GM12878 (cell line): ENCODE measurements at regions not wholly inside any gene's neighbourhood (a gene's known extent, or its start where the extent isn't known, plus 50 kb on each side); places are given as distances from the start of the nearest gene placed in this dataset.

Experiments
- ATAC-seq: fragments of 200-7000 bp; cut with Tn5 transposase; 3 replicates; pipeline ENCODE4 v1.9.1; 2020; ENCODE audit warnings: mild to moderate bottlenecking, moderate library complexity
- BruUV-seq: library from RNA; stranded (reverse); fragments of 400-500 nt; replicated peaks from 2 replicates; lab custom pipeline; 2021; lab: Mats Ljungman, UMichigan
- CTCF ChIA-PET: fragments of 300-600 bp; sonication (Branson Sonifier 250); formaldehyde crosslinking; extraction: SDS; loops from one replicate; lab custom pipeline; 2021; ENCODE audit warnings: inconsistent platforms; lab: Yijun Ruan, JAX
- POLR2A ChIA-PET: fragments of 350-600 bp; formaldehyde crosslinking; extraction: SDS; loops from one replicate; lab custom pipeline; 2021; ENCODE audit warnings: inconsistent platforms; lab: Charles Lee
- RAD21 ChIA-PET: fragments of 300-600 bp; sonication (Branson Sonifier 250); formaldehyde crosslinking; loops from one replicate; lab custom pipeline; 2023; ENCODE audit warnings: antibody characterized with exemption; ENCODE audit not compliant: unreplicated experiment; lab: Charles Lee
- SMC1A ChIA-PET: fragments of 300-600 bp; sonication (Branson Sonifier 250); formaldehyde crosslinking; loops from one replicate; lab custom pipeline; 2023; ENCODE audit not compliant: unreplicated experiment, uncharacterized antibody; lab: Charles Lee
- DNase-seq: peaks from one replicate; pipeline ENCODE4 v3.0.0-alpha.2; 2011; ENCODE audit warnings: low read depth, low spot score
- FAIRE-seq: peaks from 3 replicates; lab custom pipeline; 2011; peaks lifted over from hg19 to GRCh38; lab: Jason Lieb, UNC
- H2AFZ ChIP-seq: 2 replicates; pipeline ENCODE4 v1.6.0; 2011; ENCODE audit warnings: low read depth, low read length, control low read depth; ENCODE audit not compliant: control insufficient read depth
- H3K27ac ChIP-seq: 2 replicates; pipeline ENCODE4 v1.5.1; 2011; ENCODE audit warnings: control low read depth; ENCODE audit not compliant: control insufficient read depth, insufficient read depth
- H3K27me3 ChIP-seq, 2 experiments: replicated peaks in 1 of 2; 2 replicates each; pipeline versions ENCODE4 v1.6.0 to v1.6.1; 2011; ENCODE audit warnings: low read length in 1 of 2; ENCODE audit not compliant: control insufficient read depth in 2 of 2, insufficient read depth in 2 of 2
- H3K36me3 ChIP-seq, 2 experiments: 2 replicates each; pipeline ENCODE4 v1.5.1; 2011; ENCODE audit warnings: low read length in 1 of 2; ENCODE audit not compliant: control insufficient read depth in 2 of 2, insufficient read depth in 2 of 2
- H3K4me1 ChIP-seq: 2 replicates; pipeline ENCODE4 v1.6.1; 2011; ENCODE audit warnings: mild to moderate bottlenecking, low read length, moderate library complexity, mixed read lengths; ENCODE audit not compliant: control insufficient read depth, insufficient read depth
- H3K4me2 ChIP-seq: 2 replicates; pipeline ENCODE4 v1.6.0; 2011; ENCODE audit warnings: control low read depth; ENCODE audit not compliant: control insufficient read depth, insufficient read depth
- H3K4me3 ChIP-seq: fragments of 200-600 bp; sonication (generic); 2 replicates; pipeline ENCODE4 v1.5.1; 2016
- H3K79me2 ChIP-seq: 2 replicates; pipeline ENCODE4 v1.6.0; 2011; ENCODE audit warnings: low read length; ENCODE audit not compliant: control insufficient read depth, insufficient read depth
- H3K9ac ChIP-seq: 2 replicates; pipeline ENCODE4 v1.8.0; 2011; ENCODE audit warnings: low read length, control low read depth, mixed read lengths; ENCODE audit not compliant: control insufficient read depth, insufficient read depth
- H3K9me3 ChIP-seq: replicated peaks from 3 replicates; pipeline ENCODE4 v1.5.1; 2011; ENCODE audit warnings: mild to moderate bottlenecking, low read length; ENCODE audit not compliant: control insufficient read depth, insufficient read depth
- H4K20me1 ChIP-seq: 2 replicates; pipeline ENCODE4 v1.6.0; 2011; ENCODE audit not compliant: control insufficient read depth, insufficient read depth
- ATF7 ChIP-seq: fragments of 450-650 bp; IDR thresholded peaks from 2 replicates; pipeline ENCODE4 v1.6.1; 2016; ENCODE audit warnings: low read depth, mild to moderate bottlenecking
- CREB1 ChIP-seq: IDR thresholded peaks from 2 replicates; pipeline ENCODE4 v1.6.1; 2012; ENCODE audit warnings: low read depth, mild to moderate bottlenecking, inconsistent platforms
- CREM ChIP-seq: IDR thresholded peaks from 2 replicates; pipeline ENCODE4 v1.6.1; 2014; ENCODE audit warnings: antibody characterized with exemption, low read depth
- JUND ChIP-seq: IDR thresholded peaks from 2 replicates; pipeline ENCODE4 v1.6.1; 2012; ENCODE audit warnings: low read depth, mild to moderate bottlenecking, low read length, improper control_type of control experiment, moderate library complexity
- MTA2 ChIP-seq: fragments of 450-650 bp; IDR thresholded peaks from 2 replicates; pipeline ENCODE4 v1.6.1; 2016; ENCODE audit warnings: low read depth, mild to moderate bottlenecking, moderate library complexity
- MTA3 ChIP-seq: IDR thresholded peaks from 2 replicates; pipeline ENCODE4 v1.6.1; 2012; ENCODE audit warnings: low read length, inconsistent platforms, borderline replicate concordance
- RUNX3 ChIP-seq: IDR thresholded peaks from 2 replicates; pipeline ENCODE4 v1.6.1; 2012; ENCODE audit warnings: low read length, inconsistent platforms
- SMAD1 ChIP-seq: fragments of 450-650 bp; IDR thresholded peaks from 2 replicates; pipeline ENCODE4 v1.6.1; 2018; ENCODE audit warnings: mild to moderate bottlenecking, low read depth; ENCODE audit not compliant: partially characterized antibody
- WGBS: methylation state at CpG from one replicate; pipeline ENCODE4 v1.1.6; 2016; ENCODE audit warnings: low lambda C conversion rate; ENCODE audit not compliant: insufficient replicate concordance, insufficient coverage; ENCODE audit errors: missing lambda C conversion rate; 5-methylcytosine and 5-hydroxymethylcytosine counted together
- in situ Hi-C: fragments of 300-500 bp; cut with MboI; formaldehyde crosslinking; loops from 9 replicates; pipeline ENCODE4 v1.14.3; 2018; ENCODE audit warnings: mixed read lengths
- intact Hi-C: fragments of 100-400 bp; cut with micrococcal nuclease; formaldehyde crosslinking; loops from one replicate; pipeline ENCODE4 v1.14.2; 2022; ENCODE audit not compliant: unreplicated experiment
- TF ChIP-seq, protein P1 (sequence below): fragments of 450-650 bp; formaldehyde crosslinking; IDR thresholded peaks from 2 replicates; pipeline ENCODE4 v1.4.0; 2022; ENCODE audit warnings: mild to moderate bottlenecking, moderate library complexity
- TF ChIP-seq, protein P2 (sequence below): IDR thresholded peaks from 2 replicates; pipeline ENCODE4 v1.6.1; 2011; ENCODE audit warnings: low read depth, mild to moderate bottlenecking, low read length, moderate library complexity, borderline replicate concordance; ENCODE audit errors: extremely low read depth

DNA sequence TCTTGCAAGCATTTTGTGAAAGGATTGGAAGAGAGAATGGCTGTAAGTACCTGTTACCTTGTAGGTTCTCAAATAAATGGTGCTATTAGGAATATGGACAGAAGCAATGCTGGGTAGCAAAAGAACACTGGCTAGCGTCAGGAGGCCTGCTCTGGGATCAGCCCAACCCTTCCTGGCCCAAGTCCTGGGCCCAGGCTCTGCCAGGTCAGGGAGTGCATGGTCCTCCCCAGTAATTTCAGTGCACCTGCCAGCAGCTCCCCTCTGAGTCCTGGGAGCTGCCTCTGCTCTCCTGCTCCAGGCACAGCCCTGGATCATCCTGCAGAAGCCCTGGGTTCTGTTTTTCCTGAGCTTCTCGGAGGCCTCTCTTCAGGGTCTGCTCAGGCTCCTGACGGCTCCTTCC is 89.5 kb upstream of the ARAP3 start (continued):
- TF ChIP-seq, protein P1, sequence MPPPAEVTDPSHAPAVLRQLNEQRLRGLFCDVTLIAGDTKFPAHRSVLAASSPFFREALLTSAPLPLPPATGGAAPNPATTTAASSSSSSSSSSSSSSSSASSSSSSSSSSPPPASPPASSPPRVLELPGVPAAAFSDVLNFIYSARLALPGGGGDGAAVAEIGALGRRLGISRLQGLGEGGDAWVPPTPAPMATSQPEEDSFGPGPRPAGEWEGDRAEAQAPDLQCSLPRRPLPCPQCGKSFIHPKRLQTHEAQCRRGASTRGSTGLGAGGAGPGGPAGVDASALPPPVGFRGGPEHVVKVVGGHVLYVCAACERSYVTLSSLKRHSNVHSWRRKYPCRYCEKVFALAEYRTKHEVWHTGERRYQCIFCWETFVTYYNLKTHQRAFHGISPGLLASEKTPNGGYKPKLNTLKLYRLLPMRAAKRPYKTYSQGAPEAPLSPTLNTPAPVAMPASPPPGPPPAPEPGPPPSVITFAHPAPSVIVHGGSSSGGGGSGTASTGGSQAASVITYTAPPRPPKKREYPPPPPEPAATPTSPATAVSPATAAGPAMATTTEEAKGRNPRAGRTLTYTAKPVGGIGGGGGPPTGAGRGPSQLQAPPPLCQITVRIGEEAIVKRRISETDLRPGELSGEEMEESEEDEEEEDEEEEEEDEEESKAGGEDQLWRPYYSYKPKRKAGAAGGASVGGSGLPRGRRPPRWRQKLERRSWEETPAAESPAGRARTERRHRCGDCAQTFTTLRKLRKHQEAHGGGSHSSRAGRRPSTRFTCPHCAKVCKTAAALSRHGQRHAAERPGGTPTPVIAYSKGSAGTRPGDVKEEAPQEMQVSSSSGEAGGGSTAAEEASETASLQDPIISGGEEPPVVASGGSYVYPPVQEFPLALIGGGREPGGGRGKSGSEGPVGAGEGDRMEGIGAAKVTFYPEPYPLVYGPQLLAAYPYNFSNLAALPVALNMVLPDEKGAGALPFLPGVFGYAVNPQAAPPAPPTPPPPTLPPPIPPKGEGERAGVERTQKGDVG (CRISPR knock-in tag), result no peak
- TF ChIP-seq, protein P2, sequence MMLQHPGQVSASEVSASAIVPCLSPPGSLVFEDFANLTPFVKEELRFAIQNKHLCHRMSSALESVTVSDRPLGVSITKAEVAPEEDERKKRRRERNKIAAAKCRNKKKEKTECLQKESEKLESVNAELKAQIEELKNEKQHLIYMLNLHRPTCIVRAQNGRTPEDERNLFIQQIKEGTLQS, result no peak
- TF ChIP-seq ATF7 (no peak), RUNX3 (no peak), MTA2 (no peak), CREM (no peak)

DNA sequence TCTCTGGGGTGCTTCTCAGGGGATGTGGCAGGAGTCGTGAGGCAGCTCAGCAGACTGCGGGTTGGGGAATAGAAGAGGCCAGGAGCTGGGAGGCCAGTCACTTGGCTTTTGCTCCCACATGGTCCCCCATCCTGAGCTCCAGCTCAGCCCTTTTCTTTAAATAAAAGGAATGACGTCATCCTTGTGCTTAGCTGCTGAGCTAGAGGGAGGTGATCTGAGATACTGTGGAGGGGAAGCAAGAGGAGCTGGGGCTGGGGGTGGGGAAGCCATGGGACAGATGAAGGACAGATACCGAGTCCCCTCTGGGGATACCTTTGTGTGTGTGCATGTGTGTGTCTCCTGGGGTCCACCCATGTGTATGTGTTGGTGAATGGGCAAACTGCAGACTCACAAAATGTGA is 89.0 kb upstream of the ARAP3 start:
- in situ Hi-C loops, result no loop called here
- 26% methylated on average over 4 of the region's 4 CpGs for WGBS
- no peaks in the 10 kb centered on the region for H3K36me3 ChIP-seq
- TF ChIP-seq JUND (0 out of 2 replicates have a peak, but pooled peaks have one; percentile 24), MTA3 (no peak), ATF7 (peak; percentile 89), SMAD1 (no peak), CREB1 (no peak)
- H2AFZ ChIP-seq, result no peak overlapping the region
- H4K20me1 ChIP-seq, result no peaks in the 10 kb centered on the region
- ChIA-PET CTCF (no interaction called here), POLR2A (no interaction called here), RAD21 (no interaction called here), SMC1A (no interaction called here)
- FAIRE-seq (no peak), ATAC-seq (no peak), DNase-seq (no peak)
- H3K27ac ChIP-seq, result no peak overlapping the region
- no peak overlapping the region for H3K4me3 ChIP-seq
- H3K79me2 ChIP-seq, result no peaks in the 10 kb centered on the region
- peaks cover 0 to 4% of the 10 kb centered on the region in 2 experiments; a peak in 1 of 4 replicates for H3K27me3 ChIP-seq
- no TSS peak for BruUV-seq
- no peaks in the 10 kb centered on the region for H3K9me3 ChIP-seq
- no peaks in the 10 kb centered on the region for H3K4me1 ChIP-seq
- intact Hi-C loops, result no loop called here
- H3K4me2 ChIP-seq, result no peak overlapping the region
- H3K9ac ChIP-seq, result no peak overlapping the region
